ENCODE measurements at regions not wholly inside any gene's neighbourhood (a gene's known extent, or its start where the extent isn't known, plus 50 kb on each side); places are given as distances from the start of the nearest gene placed in this dataset.
"Not testable (repeated sequence)": the region's sequence is repeated elsewhere in the genome, so short reads cannot be mapped to it uniquely, and the experiment has no call there.

GRCh38 chr6:79832723-79833122 lies 114.6 kb downstream of the ELOVL4 start:
- Histone ChIP-seq H3K36me3 (ENCODE audit: control insufficient read depth, insufficient read depth, low read length) (no peaks in the 10 kb centered on the region), H3K4me3 (ENCODE audit: low read length) (no peak overlapping the region), H3K9ac (ENCODE audit: low read length) (no peak overlapping the region), H3K4me1 (ENCODE audit: control insufficient read depth, insufficient read depth, low read length) (no peaks in the 10 kb centered on the region), H3K9me3 (ENCODE audit: control insufficient read depth, low read length) (no peaks in the 10 kb centered on the region), H3K27me3 (ENCODE audit: control insufficient read depth, insufficient read depth, low read length) (no peaks in the 10 kb centered on the region)

GRCh38 chr6:79824202-79824601 lies 123.2 kb downstream of the ELOVL4 start:
- no peaks in the 10 kb centered on the region for H3K9me3 ChIP-seq (ENCODE audit: control insufficient read depth, low read length)
- H3K4me1 ChIP-seq (ENCODE audit: control insufficient read depth, insufficient read depth, low read length): no peaks in the 10 kb centered on the region
- H3K27me3 ChIP-seq (ENCODE audit: control insufficient read depth, insufficient read depth, low read length): no peaks in the 10 kb centered on the region
- no peak overlapping the region for H3K9ac ChIP-seq (ENCODE audit: low read length)
- H3K36me3 ChIP-seq (ENCODE audit: control insufficient read depth, insufficient read depth, low read length): no peaks in the 10 kb centered on the region
- H3K4me3 ChIP-seq (ENCODE audit: low read length): no peak overlapping the region

- H3K4me3 ChIP-seq (ENCODE audit: low read length): no peak overlapping the region
- no peaks in the 10 kb centered on the region for H3K4me1 ChIP-seq (ENCODE audit: control insufficient read depth, insufficient read depth, low read length)
- H3K27me3 ChIP-seq (ENCODE audit: control insufficient read depth, insufficient read depth, low read length): no peaks in the 10 kb centered on the region
- no peaks in the 10 kb centered on the region for H3K36me3 ChIP-seq (ENCODE audit: control insufficient read depth, insufficient read depth, low read length)
- H3K9ac ChIP-seq (ENCODE audit: low read length): no peak overlapping the region
- no peaks in the 10 kb centered on the region for H3K9me3 ChIP-seq (ENCODE audit: control insufficient read depth, low read length)
Measured at GRCh38 chr6:79821859-79822258, 125.5 kb downstream of the ELOVL4 start.

- no peaks in the 10 kb centered on the region for H3K4me1 ChIP-seq (ENCODE audit: control insufficient read depth, insufficient read depth, low read length)
- H3K9ac ChIP-seq (ENCODE audit: low read length): no peak overlapping the region
- H3K27me3 ChIP-seq (ENCODE audit: control insufficient read depth, insufficient read depth, low read length): no peaks in the 10 kb centered on the region
- no peaks in the 10 kb centered on the region for H3K36me3 ChIP-seq (ENCODE audit: control insufficient read depth, insufficient read depth, low read length)
- H3K4me3 ChIP-seq (ENCODE audit: low read length): no peak overlapping the region
- no peaks in the 10 kb centered on the region for H3K9me3 ChIP-seq (ENCODE audit: control insufficient read depth, low read length)
Measured at GRCh38 chr6:79818471-79818870, 128.9 kb downstream of the ELOVL4 start.

GRCh38 chr6:79814940-79815339 lies 132.4 kb downstream of the ELOVL4 start:
- Histone ChIP-seq H3K9ac (ENCODE audit: low read length) (no peak overlapping the region), H3K27me3 (ENCODE audit: control insufficient read depth, insufficient read depth, low read length) (no peaks in the 10 kb centered on the region), H3K4me3 (ENCODE audit: low read length) (no peak overlapping the region), H3K4me1 (ENCODE audit: control insufficient read depth, insufficient read depth, low read length) (no peaks in the 10 kb centered on the region), H3K36me3 (ENCODE audit: control insufficient read depth, insufficient read depth, low read length) (no peaks in the 10 kb centered on the region), H3K9me3 (ENCODE audit: control insufficient read depth, low read length) (no peaks in the 10 kb centered on the region)

- no peak overlapping the region for H3K4me3 ChIP-seq (ENCODE audit: low read length)
- no peaks in the 10 kb centered on the region for H3K27me3 ChIP-seq (ENCODE audit: control insufficient read depth, insufficient read depth, low read length)
- H3K9ac ChIP-seq (ENCODE audit: low read length): no peak overlapping the region
- H3K4me1 ChIP-seq (ENCODE audit: control insufficient read depth, insufficient read depth, low read length): no peaks in the 10 kb centered on the region
- no peaks in the 10 kb centered on the region for H3K36me3 ChIP-seq (ENCODE audit: control insufficient read depth, insufficient read depth, low read length)
- H3K9me3 ChIP-seq (ENCODE audit: control insufficient read depth, low read length): no peaks in the 10 kb centered on the region
Measured at GRCh38 chr6:79813854-79814709, 133.3 kb downstream of the ELOVL4 start.

GRCh38 chr6:79813143-79813850 lies 134.1 kb downstream of the ELOVL4 start:
- Histone ChIP-seq H3K9me3 (ENCODE audit: control insufficient read depth, low read length) (no peaks in the 10 kb centered on the region), H3K9ac (ENCODE audit: low read length) (no peak overlapping the region), H3K4me1 (ENCODE audit: control insufficient read depth, insufficient read depth, low read length) (no peaks in the 10 kb centered on the region), H3K4me3 (ENCODE audit: low read length) (no peak overlapping the region), H3K36me3 (ENCODE audit: control insufficient read depth, insufficient read depth, low read length) (no peaks in the 10 kb centered on the region), H3K27me3 (ENCODE audit: control insufficient read depth, insufficient read depth, low read length) (no peaks in the 10 kb centered on the region)

GRCh38 chr6:79812195-79812594 lies 135.2 kb downstream of the ELOVL4 start:
- H3K9me3 ChIP-seq (ENCODE audit: control insufficient read depth, low read length): no peaks in the 10 kb centered on the region
- no peak overlapping the region for H3K4me3 ChIP-seq (ENCODE audit: low read length)
- H3K36me3 ChIP-seq (ENCODE audit: control insufficient read depth, insufficient read depth, low read length): no peaks in the 10 kb centered on the region
- H3K27me3 ChIP-seq (ENCODE audit: control insufficient read depth, insufficient read depth, low read length): no peaks in the 10 kb centered on the region
- H3K4me1 ChIP-seq (ENCODE audit: control insufficient read depth, insufficient read depth, low read length): no peaks in the 10 kb centered on the region
- no peak overlapping the region for H3K9ac ChIP-seq (ENCODE audit: low read length)

- Histone ChIP-seq H3K4me3 (ENCODE audit: low read length) (no peak overlapping the region), H3K27me3 (ENCODE audit: control insufficient read depth, insufficient read depth, low read length) (no peaks in the 10 kb centered on the region), H3K4me1 (ENCODE audit: control insufficient read depth, insufficient read depth, low read length) (no peaks in the 10 kb centered on the region), H3K9ac (ENCODE audit: low read length) (no peak overlapping the region), H3K9me3 (ENCODE audit: control insufficient read depth, low read length) (no peaks in the 10 kb centered on the region), H3K36me3 (ENCODE audit: control insufficient read depth, insufficient read depth, low read length) (no peaks in the 10 kb centered on the region)
Measured at GRCh38 chr6:79810871-79811270, 136.5 kb downstream of the ELOVL4 start.

- Histone ChIP-seq H3K36me3 (ENCODE audit: control insufficient read depth, insufficient read depth, low read length) (no peaks in the 10 kb centered on the region), H3K9ac (ENCODE audit: low read length) (no peak overlapping the region), H3K4me1 (ENCODE audit: control insufficient read depth, insufficient read depth, low read length) (no peaks in the 10 kb centered on the region), H3K27me3 (ENCODE audit: control insufficient read depth, insufficient read depth, low read length) (no peaks in the 10 kb centered on the region), H3K4me3 (ENCODE audit: low read length) (no peak overlapping the region), H3K9me3 (ENCODE audit: control insufficient read depth, low read length) (no peaks in the 10 kb centered on the region)
Measured at GRCh38 chr6:79810185-79810705, 137.1 kb downstream of the ELOVL4 start.

GRCh38 chr6:79808921-79809320 lies 138.4 kb downstream of the ELOVL4 start:
- Histone ChIP-seq H3K4me1 (ENCODE audit: control insufficient read depth, insufficient read depth, low read length) (no peaks in the 10 kb centered on the region), H3K4me3 (ENCODE audit: low read length) (no peak overlapping the region), H3K9ac (ENCODE audit: low read length) (no peak overlapping the region), H3K9me3 (ENCODE audit: control insufficient read depth, low read length) (no peaks in the 10 kb centered on the region), H3K36me3 (ENCODE audit: control insufficient read depth, insufficient read depth, low read length) (no peaks in the 10 kb centered on the region), H3K27me3 (ENCODE audit: control insufficient read depth, insufficient read depth, low read length) (no peaks in the 10 kb centered on the region)

- H3K36me3 ChIP-seq (ENCODE audit: control insufficient read depth, insufficient read depth, low read length); H3K27me3 ChIP-seq (ENCODE audit: control insufficient read depth, insufficient read depth, low read length); H3K9me3 ChIP-seq (ENCODE audit: control insufficient read depth, low read length); H3K9ac ChIP-seq (ENCODE audit: low read length); H3K4me3 ChIP-seq (ENCODE audit: low read length); H3K4me1 ChIP-seq (ENCODE audit: control insufficient read depth, insufficient read depth, low read length): not testable (repeated sequence)
Measured at GRCh38 chr6:79806661-79807060, 140.7 kb downstream of the ELOVL4 start.

Data from mucosa of stomach (tissue), 1 donor.